Neural progenitor cell (in vitro differentiated cells): ENCODE measurements at regions not wholly inside any gene's neighbourhood (a gene's known extent, or its start where the extent isn't known, plus 50 kb on each side); places are given as distances from the start of the nearest gene placed in this dataset.

Experiments
- EZH2phosphoT487 ChIP-seq: fragments of 200-600 bp; sonication (generic); IDR thresholded peaks from 2 replicates; pipeline ENCODE4 v1.6.1; 2017; ENCODE audit warnings: antibody characterized with exemption
- TF ChIP-seq, protein P1 (sequence below): fragments of 200-600 bp; sonication (generic); IDR thresholded peaks from 2 replicates; pipeline ENCODE4 v1.5.1; 2017; ENCODE audit warnings: antibody characterized with exemption, mild to moderate bottlenecking

DNA sequence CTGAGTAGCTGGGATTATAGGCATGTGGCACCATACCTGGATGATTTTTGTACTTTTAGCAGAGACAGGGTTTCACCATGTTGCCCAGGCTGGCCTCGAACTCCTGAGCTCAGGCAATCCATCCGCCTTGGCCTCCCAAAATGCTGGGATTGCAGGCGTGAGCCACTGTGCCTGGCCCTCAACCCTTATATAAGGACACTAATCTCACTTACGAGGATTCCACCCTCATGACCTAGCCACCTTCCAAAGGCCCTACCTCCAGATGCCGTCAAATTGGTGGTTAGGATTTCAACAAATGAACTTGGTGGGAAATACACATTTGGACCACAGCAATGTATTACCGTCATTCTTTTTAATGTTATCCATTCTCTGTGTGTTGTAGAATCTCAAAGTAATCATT lies 61.0 kb downstream of the ING1 start:
- TF ChIP-seq, protein P1, sequence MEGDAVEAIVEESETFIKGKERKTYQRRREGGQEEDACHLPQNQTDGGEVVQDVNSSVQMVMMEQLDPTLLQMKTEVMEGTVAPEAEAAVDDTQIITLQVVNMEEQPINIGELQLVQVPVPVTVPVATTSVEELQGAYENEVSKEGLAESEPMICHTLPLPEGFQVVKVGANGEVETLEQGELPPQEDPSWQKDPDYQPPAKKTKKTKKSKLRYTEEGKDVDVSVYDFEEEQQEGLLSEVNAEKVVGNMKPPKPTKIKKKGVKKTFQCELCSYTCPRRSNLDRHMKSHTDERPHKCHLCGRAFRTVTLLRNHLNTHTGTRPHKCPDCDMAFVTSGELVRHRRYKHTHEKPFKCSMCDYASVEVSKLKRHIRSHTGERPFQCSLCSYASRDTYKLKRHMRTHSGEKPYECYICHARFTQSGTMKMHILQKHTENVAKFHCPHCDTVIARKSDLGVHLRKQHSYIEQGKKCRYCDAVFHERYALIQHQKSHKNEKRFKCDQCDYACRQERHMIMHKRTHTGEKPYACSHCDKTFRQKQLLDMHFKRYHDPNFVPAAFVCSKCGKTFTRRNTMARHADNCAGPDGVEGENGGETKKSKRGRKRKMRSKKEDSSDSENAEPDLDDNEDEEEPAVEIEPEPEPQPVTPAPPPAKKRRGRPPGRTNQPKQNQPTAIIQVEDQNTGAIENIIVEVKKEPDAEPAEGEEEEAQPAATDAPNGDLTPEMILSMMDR: no peak
- TF ChIP-seq EZH2phosphoT487: no peak
